Ishikawa (cell line): ENCODE measurements at regions not wholly inside any gene's neighbourhood (a gene's known extent, or its start where the extent isn't known, plus 50 kb on each side); places are given as distances from the start of the nearest gene placed in this dataset.

Experiments
- CEBPB ChIP-seq: IDR thresholded peaks from 2 replicates; pipeline ENCODE4 v1.6.1; 2012
- CREB1 ChIP-seq: IDR thresholded peaks from 2 replicates; pipeline ENCODE4 v1.6.1; 2012; ENCODE audit warnings: low read depth
- EGR1 ChIP-seq: IDR thresholded peaks from 2 replicates; pipeline ENCODE4 v1.6.1; 2012
- EP300 ChIP-seq: IDR thresholded peaks from 2 replicates; pipeline ENCODE4 v1.6.1; 2012; ENCODE audit warnings: borderline replicate concordance
- FOXM1 ChIP-seq: IDR thresholded peaks from 2 replicates; pipeline ENCODE4 v1.6.1; 2012; ENCODE audit warnings: low read depth, borderline replicate concordance
- NFIC ChIP-seq: IDR thresholded peaks from 2 replicates; pipeline ENCODE4 v1.6.1; 2012
- RAD21 ChIP-seq: IDR thresholded peaks from 2 replicates; pipeline ENCODE4 v1.6.1; 2012; ENCODE audit warnings: low read depth
- REST ChIP-seq: IDR thresholded peaks from 2 replicates; pipeline ENCODE4 v1.6.1; 2012; ENCODE audit warnings: low read depth, mild to moderate bottlenecking
- TAF1 ChIP-seq: IDR thresholded peaks from 2 replicates; pipeline ENCODE4 v1.6.1; 2012; ENCODE audit warnings: low read depth, mild to moderate bottlenecking
- TEAD4 ChIP-seq: IDR thresholded peaks from 2 replicates; pipeline ENCODE4 v1.6.1; 2012
- USF1 ChIP-seq: IDR thresholded peaks from 2 replicates; pipeline ENCODE4 v1.6.1; 2012
- YY1 ChIP-seq: IDR thresholded peaks from 2 replicates; pipeline ENCODE4 v1.6.1; 2012; ENCODE audit warnings: low read depth
- ZBTB7A ChIP-seq: IDR thresholded peaks from 2 replicates; pipeline ENCODE4 v1.6.1; 2012; ENCODE audit warnings: low read depth
- TF ChIP-seq, protein P1 (sequence below): IDR thresholded peaks from 2 replicates; pipeline ENCODE4 v1.6.1; 2012

GRCh38 chr21:34235514-34235913 is 128.3 kb upstream of the KCNE2 start:
- TF ChIP-seq TAF1 (no peak), EP300 (no peak), NFIC (no peak), ZBTB7A (no peak), TEAD4 (no peak), FOXM1 (no peak), CREB1 (no peak), REST (no peak)
- TF ChIP-seq, protein P1, sequence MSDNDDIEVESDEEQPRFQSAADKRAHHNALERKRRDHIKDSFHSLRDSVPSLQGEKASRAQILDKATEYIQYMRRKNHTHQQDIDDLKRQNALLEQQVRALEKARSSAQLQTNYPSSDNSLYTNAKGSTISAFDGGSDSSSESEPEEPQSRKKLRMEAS: no peak

GRCh38 chr21:34242973-34243372 is 120.8 kb upstream of the KCNE2 start:
- TF ChIP-seq EP300: no peak
- no peak for TF ChIP-seq TAF1

- TF ChIP-seq RAD21 (peak; percentile 70), FOXM1 (no peak), CREB1 (no peak), YY1 (no peak), EGR1 (no peak)
Measured at GRCh38 chr21:34243562-34243961, 120.2 kb upstream of the KCNE2 start.

GRCh38 chr21:34252751-34253150 is 111.1 kb upstream of the KCNE2 start:
- TF ChIP-seq REST (no peak), EGR1 (no peak), EP300 (no peak), NFIC (no peak), ZBTB7A (no peak), TEAD4 (no peak), USF1 (no peak), YY1 (no peak), FOXM1 (no peak)
- TF ChIP-seq, protein P1: no peak

DNA sequence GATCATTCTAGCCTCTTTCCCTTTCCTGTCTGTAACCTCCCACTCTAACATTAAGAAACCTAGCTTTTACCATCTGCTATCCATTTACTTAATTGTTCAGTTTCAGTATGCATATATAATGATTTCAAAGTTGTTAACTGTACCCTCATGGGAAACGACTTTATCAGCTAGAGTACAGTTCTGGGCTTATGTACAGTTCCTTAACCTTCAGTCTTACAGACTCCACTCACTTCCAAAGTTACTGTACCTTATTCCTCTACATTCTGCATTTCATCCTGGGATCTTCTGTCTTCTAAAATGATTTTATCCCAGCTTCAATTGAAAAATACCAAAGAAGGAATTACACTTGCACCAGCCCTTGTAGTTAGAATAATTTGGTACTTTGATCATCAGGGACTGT is 108.7 kb upstream of the KCNE2 start:
- TF ChIP-seq TEAD4: no peak

- no peak for TF ChIP-seq YY1
Measured at GRCh38 chr21:34260277-34261008, 103.4 kb upstream of the KCNE2 start.

GRCh38 chr21:34261841-34262468 is 101.9 kb upstream of the KCNE2 start:
- TF ChIP-seq YY1 (no peak), NFIC (no peak), TEAD4 (no peak), CEBPB (no peak), EGR1 (no peak), USF1 (no peak), RAD21 (no peak), ZBTB7A (no peak), TAF1 (no peak)
